K562 (cell line): ENCODE measurements at regions not wholly inside any gene's neighbourhood (a gene's known extent, or its start where the extent isn't known, plus 50 kb on each side); places are given as distances from the start of the nearest gene placed in this dataset.

Experiments
- COPS2 ChIP-seq: fragments of 450-650 bp; conservative IDR thresholded peaks from 2 replicates; pipeline ENCODE4 v1.6.1; 2016; ENCODE audit warnings: mild to moderate bottlenecking, moderate library complexity
- CXXC5 ChIP-seq: fragments of 250-450 bp; sonication (Bioruptor Pico); IDR thresholded peaks from 2 replicates; pipeline ENCODE4 v1.8.0; 2022; ENCODE audit warnings: inconsistent platforms, mild to moderate bottlenecking, moderate library complexity
- GTF2E2 ChIP-seq: fragments of 200-800 bp; sonication (Bioruptor generic); IDR thresholded peaks from 2 replicates; pipeline ENCODE4 v1.6.1; 2016; ENCODE audit warnings: missing genetic modification characterization, missing compliant biosample characterization
- HDAC1 ChIP-seq, 2 experiments: fragments of 450-650 bp; IDR thresholded peaks; 2 replicates each; pipeline ENCODE4 v1.6.1; 2016 to 2017; ENCODE audit warnings: inconsistent platforms in 1 of 2, mild to moderate bottlenecking in 1 of 2, moderate library complexity in 1 of 2
- NFIX ChIP-seq: fragments of 250-450 bp; sonication (Bioruptor Pico); IDR thresholded peaks from 2 replicates; pipeline ENCODE4 v1.4.0; 2020; ENCODE audit warnings: low read depth, mild to moderate bottlenecking, moderate library complexity
- NUFIP1 ChIP-seq: fragments of 450-650 bp; IDR thresholded peaks from 2 replicates; pipeline ENCODE4 v1.6.1; 2018; ENCODE audit not compliant: partially characterized antibody
- POLR2A ChIP-seq: fragments of 450-650 bp; conservative IDR thresholded peaks from 2 replicates; pipeline ENCODE4 v1.6.1; 2016
- TAF7 ChIP-seq: fragments of 450-650 bp; IDR thresholded peaks from 2 replicates; pipeline ENCODE4 v1.6.1; 2016; ENCODE audit warnings: missing genetic modification characterization, missing compliant biosample characterization
- YBX1 ChIP-seq: fragments of 450-650 bp; IDR thresholded peaks from 2 replicates; pipeline ENCODE4 v1.7.1; 2016; ENCODE audit warnings: mild to moderate bottlenecking
- ZNF57 ChIP-seq: fragments of 450-650 bp; formaldehyde crosslinking; IDR thresholded peaks from 2 replicates; pipeline ENCODE4 v1.4.0; 2020; ENCODE audit warnings: mild to moderate bottlenecking, moderate library complexity
- ZNF644 ChIP-seq: fragments of 200-800 bp; sonication (Bioruptor generic); IDR thresholded peaks from 2 replicates; pipeline ENCODE4 v1.6.1; 2016; ENCODE audit warnings: low read depth, missing genetic modification characterization, missing compliant biosample characterization
- TF ChIP-seq, protein P1 (sequence below): fragments of 250-450 bp; sonication (Bioruptor Pico); IDR thresholded peaks from 2 replicates; pipeline ENCODE4 v1.4.0; 2020; ENCODE audit warnings: mild to moderate bottlenecking, moderate library complexity, borderline replicate concordance
- TF ChIP-seq, protein P2 (sequence below), 2 experiments: IDR thresholded peaks in 1 of 2; conservative IDR thresholded peaks in 1 of 2; 2 replicates each; pipeline ENCODE4 v1.6.1; 2016; ENCODE audit warnings: low read depth in 2 of 2, mild to moderate bottlenecking in 1 of 2, missing compliant biosample characterization in 1 of 2, missing genetic modification characterization in 1 of 2, moderate library complexity in 1 of 2

DNA sequence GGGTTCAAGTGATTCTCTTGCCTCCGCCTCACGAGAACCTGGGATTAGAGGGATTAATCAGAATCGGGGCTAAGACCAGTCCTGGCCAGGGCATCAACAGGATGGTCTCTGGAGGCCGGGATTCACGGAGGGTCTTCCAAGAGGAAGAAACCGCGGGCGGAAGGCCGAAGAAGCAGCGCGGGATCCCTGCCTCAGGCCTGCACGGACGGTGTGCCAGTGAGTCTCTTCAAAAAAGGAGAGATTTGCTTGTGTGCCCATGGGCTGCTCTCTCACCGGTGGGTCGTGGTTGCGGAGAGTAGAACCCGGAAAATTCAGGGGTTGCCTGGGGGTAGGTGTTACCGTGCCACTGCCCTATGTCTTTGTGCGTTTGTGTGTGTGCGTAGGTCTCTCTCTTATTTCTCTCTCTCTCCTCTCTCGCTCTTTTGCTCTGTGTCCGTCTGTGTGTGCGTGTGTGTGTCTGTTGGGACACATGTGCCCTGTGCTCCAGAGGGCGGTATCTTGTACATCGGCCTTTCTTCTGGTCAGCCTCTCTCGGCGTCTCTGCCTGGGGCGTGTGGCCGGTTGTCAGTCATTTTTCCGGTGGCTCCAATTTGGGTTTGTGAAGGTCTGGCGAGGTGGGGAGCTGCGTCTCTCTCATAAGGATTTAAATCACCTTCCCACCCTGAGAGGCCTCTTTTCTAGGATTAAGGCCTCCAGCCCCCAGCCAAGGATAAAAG, 613.2 kb downstream of the KCNJ18 start (continued):
- TF ChIP-seq CXXC5 (0 out of 2 replicates have a peak, but pooled peaks have one; percentile 39), GTF2E2 (tag) (no peak), ZNF57 (CRISPR knock-in tag) (no peak), YBX1 (no peak), TAF7 (tag) (0 out of 2 replicates have a peak, but pooled peaks have one; percentile 33), NFIX (CRISPR knock-in tag) (no peak), POLR2A (0 out of 2 replicates have a peak, but pooled peaks have one; percentile 13), COPS2 (no peak), ZNF644 (no peak), NUFIP1 (no peak), HDAC1 (IDR thresholded peaks at IDR 0.05) (0 out of 4 replicates have a peak, but pooled peaks of 1 of the 2 experiments have one; percentile 34)
- TF ChIP-seq, protein P1, sequence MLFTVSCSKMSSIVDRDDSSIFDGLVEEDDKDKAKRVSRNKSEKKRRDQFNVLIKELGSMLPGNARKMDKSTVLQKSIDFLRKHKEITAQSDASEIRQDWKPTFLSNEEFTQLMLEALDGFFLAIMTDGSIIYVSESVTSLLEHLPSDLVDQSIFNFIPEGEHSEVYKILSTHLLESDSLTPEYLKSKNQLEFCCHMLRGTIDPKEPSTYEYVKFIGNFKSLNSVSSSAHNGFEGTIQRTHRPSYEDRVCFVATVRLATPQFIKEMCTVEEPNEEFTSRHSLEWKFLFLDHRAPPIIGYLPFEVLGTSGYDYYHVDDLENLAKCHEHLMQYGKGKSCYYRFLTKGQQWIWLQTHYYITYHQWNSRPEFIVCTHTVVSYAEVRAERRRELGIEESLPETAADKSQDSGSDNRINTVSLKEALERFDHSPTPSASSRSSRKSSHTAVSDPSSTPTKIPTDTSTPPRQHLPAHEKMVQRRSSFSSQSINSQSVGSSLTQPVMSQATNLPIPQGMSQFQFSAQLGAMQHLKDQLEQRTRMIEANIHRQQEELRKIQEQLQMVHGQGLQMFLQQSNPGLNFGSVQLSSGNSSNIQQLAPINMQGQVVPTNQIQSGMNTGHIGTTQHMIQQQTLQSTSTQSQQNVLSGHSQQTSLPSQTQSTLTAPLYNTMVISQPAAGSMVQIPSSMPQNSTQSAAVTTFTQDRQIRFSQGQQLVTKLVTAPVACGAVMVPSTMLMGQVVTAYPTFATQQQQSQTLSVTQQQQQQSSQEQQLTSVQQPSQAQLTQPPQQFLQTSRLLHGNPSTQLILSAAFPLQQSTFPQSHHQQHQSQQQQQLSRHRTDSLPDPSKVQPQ, result no peak
- TF ChIP-seq, protein P2, sequence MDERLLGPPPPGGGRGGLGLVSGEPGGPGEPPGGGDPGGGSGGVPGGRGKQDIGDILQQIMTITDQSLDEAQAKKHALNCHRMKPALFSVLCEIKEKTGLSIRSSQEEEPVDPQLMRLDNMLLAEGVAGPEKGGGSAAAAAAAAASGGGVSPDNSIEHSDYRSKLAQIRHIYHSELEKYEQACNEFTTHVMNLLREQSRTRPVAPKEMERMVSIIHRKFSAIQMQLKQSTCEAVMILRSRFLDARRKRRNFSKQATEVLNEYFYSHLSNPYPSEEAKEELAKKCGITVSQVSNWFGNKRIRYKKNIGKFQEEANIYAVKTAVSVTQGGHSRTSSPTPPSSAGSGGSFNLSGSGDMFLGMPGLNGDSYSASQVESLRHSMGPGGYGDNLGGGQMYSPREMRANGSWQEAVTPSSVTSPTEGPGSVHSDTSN (CRISPR knock-in tag; IDR thresholded peaks at IDR 0.05; ENCODE audit: low read depth), result no peak
- TF ChIP-seq, protein P2 (tag; conservative IDR thresholded peaks at IDR 0.05; ENCODE audit: low read depth), result no peak
